OCI-LY7 (cell line): ENCODE measurements at regions not wholly inside any gene's neighbourhood (a gene's known extent, or its start where the extent isn't known, plus 50 kb on each side); places are given as distances from the start of the nearest gene placed in this dataset.

Source experiments
- CTCF ChIP-seq: fragments of 200-600 bp; sonication (generic); conservative IDR thresholded peaks from 2 replicates; pipeline ENCODE4 v1.5.1; 2014; ENCODE audit warnings: mild to moderate bottlenecking, antibody characterized with exemption, low read length, moderate library complexity, mixed read lengths
- EZH2phosphoT487 ChIP-seq: fragments of 200-600 bp; sonication (generic); IDR thresholded peaks from 2 replicates; pipeline ENCODE4 v1.6.1; 2018; ENCODE audit warnings: low read depth, borderline replicate concordance, mild to moderate bottlenecking, mixed run types, antibody characterized with exemption, low read length, moderate library complexity, mixed read lengths

- TF ChIP-seq CTCF, result no peak
- no peak for TF ChIP-seq EZH2phosphoT487
These were observed 423.4 kb upstream of the ID2 start for GRCh38 chr2:8258406-8258805.
